ENCODE measurements at regions not wholly inside any gene's neighbourhood (a gene's known extent, or its start where the extent isn't known, plus 50 kb on each side); places are given as distances from the start of the nearest gene placed in this dataset.

DNA sequence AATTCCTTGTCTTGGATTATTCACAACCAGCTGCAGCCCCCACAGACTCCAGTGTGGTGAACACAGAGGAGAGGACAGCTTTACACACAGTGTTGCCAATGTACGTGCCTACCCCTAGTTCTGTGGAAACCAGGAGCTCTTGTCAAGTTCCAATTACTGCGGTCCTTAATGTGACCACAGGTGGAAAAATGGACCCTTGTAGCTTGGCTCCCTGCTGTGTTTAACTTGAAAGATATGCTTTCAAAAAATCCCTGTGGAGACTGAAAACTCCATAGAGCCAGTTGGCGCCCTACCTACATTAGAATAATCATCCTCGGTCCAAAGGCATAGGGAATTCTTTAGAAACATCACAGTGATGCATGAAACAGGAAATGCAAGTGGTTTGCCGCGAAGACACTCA, 118.3 kb upstream of the SLC22A23 start:
- TF ChIP-seq MAFK (IDR thresholded peaks at IDR 0.05; ENCODE audit: partially characterized antibody) (no peak), KDM5A (IDR thresholded peaks at IDR 0.05) (no peak), KDM1A (IDR thresholded peaks at IDR 0.05; ENCODE audit: low read depth) (no peak), FOXS1 (CRISPR knock-in tag; IDR thresholded peaks at IDR 0.05) (no peak), BCL3 (IDR thresholded peaks at IDR 0.05) (no peak), EP300 (IDR thresholded peaks at IDR 0.05) (no peak), MAZ (IDR thresholded peaks at IDR 0.05; ENCODE audit: borderline replicate concordance, low read depth, low read length) (no peak), MAX (IDR thresholded peaks at IDR 0.05) (no peak), RCOR1 (IDR thresholded peaks at IDR 0.05; ENCODE audit: low read depth, low read length) (no peak), RFX5 (IDR thresholded peaks at IDR 0.05) (no peak), USF2 (IDR thresholded peaks at IDR 0.05) (no peak), POLR2A (IDR thresholded peaks at IDR 0.05; ENCODE audit: low read length) (no peak)
- TF ChIP-seq, protein P1, sequence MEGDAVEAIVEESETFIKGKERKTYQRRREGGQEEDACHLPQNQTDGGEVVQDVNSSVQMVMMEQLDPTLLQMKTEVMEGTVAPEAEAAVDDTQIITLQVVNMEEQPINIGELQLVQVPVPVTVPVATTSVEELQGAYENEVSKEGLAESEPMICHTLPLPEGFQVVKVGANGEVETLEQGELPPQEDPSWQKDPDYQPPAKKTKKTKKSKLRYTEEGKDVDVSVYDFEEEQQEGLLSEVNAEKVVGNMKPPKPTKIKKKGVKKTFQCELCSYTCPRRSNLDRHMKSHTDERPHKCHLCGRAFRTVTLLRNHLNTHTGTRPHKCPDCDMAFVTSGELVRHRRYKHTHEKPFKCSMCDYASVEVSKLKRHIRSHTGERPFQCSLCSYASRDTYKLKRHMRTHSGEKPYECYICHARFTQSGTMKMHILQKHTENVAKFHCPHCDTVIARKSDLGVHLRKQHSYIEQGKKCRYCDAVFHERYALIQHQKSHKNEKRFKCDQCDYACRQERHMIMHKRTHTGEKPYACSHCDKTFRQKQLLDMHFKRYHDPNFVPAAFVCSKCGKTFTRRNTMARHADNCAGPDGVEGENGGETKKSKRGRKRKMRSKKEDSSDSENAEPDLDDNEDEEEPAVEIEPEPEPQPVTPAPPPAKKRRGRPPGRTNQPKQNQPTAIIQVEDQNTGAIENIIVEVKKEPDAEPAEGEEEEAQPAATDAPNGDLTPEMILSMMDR (IDR thresholded peaks at IDR 0.05) = no peak
- TF ChIP-seq, protein P2, sequence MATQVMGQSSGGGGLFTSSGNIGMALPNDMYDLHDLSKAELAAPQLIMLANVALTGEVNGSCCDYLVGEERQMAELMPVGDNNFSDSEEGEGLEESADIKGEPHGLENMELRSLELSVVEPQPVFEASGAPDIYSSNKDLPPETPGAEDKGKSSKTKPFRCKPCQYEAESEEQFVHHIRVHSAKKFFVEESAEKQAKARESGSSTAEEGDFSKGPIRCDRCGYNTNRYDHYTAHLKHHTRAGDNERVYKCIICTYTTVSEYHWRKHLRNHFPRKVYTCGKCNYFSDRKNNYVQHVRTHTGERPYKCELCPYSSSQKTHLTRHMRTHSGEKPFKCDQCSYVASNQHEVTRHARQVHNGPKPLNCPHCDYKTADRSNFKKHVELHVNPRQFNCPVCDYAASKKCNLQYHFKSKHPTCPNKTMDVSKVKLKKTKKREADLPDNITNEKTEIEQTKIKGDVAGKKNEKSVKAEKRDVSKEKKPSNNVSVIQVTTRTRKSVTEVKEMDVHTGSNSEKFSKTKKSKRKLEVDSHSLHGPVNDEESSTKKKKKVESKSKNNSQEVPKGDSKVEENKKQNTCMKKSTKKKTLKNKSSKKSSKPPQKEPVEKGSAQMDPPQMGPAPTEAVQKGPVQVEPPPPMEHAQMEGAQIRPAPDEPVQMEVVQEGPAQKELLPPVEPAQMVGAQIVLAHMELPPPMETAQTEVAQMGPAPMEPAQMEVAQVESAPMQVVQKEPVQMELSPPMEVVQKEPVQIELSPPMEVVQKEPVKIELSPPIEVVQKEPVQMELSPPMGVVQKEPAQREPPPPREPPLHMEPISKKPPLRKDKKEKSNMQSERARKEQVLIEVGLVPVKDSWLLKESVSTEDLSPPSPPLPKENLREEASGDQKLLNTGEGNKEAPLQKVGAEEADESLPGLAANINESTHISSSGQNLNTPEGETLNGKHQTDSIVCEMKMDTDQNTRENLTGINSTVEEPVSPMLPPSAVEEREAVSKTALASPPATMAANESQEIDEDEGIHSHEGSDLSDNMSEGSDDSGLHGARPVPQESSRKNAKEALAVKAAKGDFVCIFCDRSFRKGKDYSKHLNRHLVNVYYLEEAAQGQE (IDR thresholded peaks at IDR 0.05) = no peak
